Prostate gland (tissue), 2 donors: ENCODE measurements at regions not wholly inside any gene's neighbourhood (a gene's known extent, or its start where the extent isn't known, plus 50 kb on each side); places are given as distances from the start of the nearest gene placed in this dataset.

Source experiments
- CTCF ChIP-seq, 4 experiments: fragments of 200-600 bp in 2 of 4; fragments of 450-650 bp in 2 of 4; sonication (generic) in 2 of 4; IDR thresholded peaks; 1 replicate in 3 of 4; 2 replicates in 1 of 4; pipeline ENCODE4 v1.5.1; 2016 to 2019; ENCODE audit warnings: antibody characterized with exemption in 4 of 4, mild to moderate bottlenecking in 2 of 4, moderate library complexity in 2 of 4
- POLR2A ChIP-seq: fragments of 450-650 bp; IDR thresholded peaks from one replicate; pipeline ENCODE4 v1.6.1; 2016; ENCODE audit warnings: antibody characterized with exemption, mild to moderate bottlenecking
- POLR2AphosphoS5 ChIP-seq: sonication (generic); formaldehyde crosslinking; IDR thresholded peaks from one replicate; pipeline ENCODE4 v1.6.1; 2017; ENCODE audit warnings: antibody characterized with exemption

DNA sequence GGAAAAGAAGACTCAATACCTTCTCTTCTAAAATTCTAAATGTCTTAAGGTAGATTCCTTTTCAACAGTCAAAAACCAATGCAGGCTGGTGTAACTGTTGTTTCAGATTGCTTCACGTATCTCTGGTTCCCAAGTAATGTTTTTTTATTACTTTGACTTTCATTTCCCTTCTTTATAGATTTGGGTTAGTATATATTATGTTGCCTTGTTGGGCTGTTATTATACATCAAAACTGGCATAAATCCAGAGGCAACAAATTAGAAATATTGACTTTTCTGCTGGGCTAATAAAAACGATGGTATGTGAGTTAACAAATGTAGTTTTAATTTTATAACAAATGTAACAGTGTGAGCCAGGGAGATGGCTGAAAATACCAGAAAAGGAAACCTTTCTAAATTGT is 444.7 kb upstream of the TENM3 start:
- TF ChIP-seq CTCF (IDR thresholded peaks at IDR 0.05) (no peak), POLR2A (no peak), POLR2AphosphoS5 (no peak)
